Endothelial cell of umbilical vein (primary cell): ENCODE measurements at regions not wholly inside any gene's neighbourhood (a gene's known extent, or its start where the extent isn't known, plus 50 kb on each side); places are given as distances from the start of the nearest gene placed in this dataset.

Experiments
- BruUV-seq: library from RNA; stranded (reverse); fragments of 400-500 nt; replicated peaks from 2 replicates; lab custom pipeline; 2021; lab: Mats Ljungman, UMichigan
- CTCF ChIA-PET: fragments of 300-600, 350-600 bp; sonication (Branson Sonifier 250); formaldehyde crosslinking; loops from one replicate; lab custom pipeline; 2021; ENCODE audit warnings: antibody characterized with exemption, inconsistent platforms; lab: Charles Lee
- POLR2A ChIA-PET: fragments of 300-600, 350-600 bp; sonication (Branson Sonifier 250); formaldehyde crosslinking; loops from one replicate; lab custom pipeline; 2021; ENCODE audit warnings: antibody characterized with exemption, inconsistent platforms; lab: Charles Lee
- DNase-seq: peaks from one replicate; pipeline ENCODE4 v3.0.0-alpha.2; 2011; ENCODE audit warnings: low read depth, low spot score
- FAIRE-seq: peaks from 2 replicates; lab custom pipeline; 2011; peaks lifted over from hg19 to GRCh38; lab: Jason Lieb, UNC
- H2AFZ ChIP-seq: 2 replicates; pipeline ENCODE4 v1.6.0; 2012; ENCODE audit warnings: low read depth, low read length, control low read depth, inconsistent platforms
- H3K27ac ChIP-seq: 2 replicates; pipeline ENCODE4 v1.5.1; 2011; ENCODE audit warnings: low read depth, mild to moderate bottlenecking, control low read depth, low read length, moderate library complexity; ENCODE audit not compliant: insufficient read depth
- H3K27me3 ChIP-seq, 2 experiments: 2 replicates each; pipeline versions ENCODE4 v1.6.0 to v1.6.1; 2011; ENCODE audit warnings: low read length in 2 of 2, mixed read lengths in 1 of 2; ENCODE audit not compliant: control insufficient read depth in 2 of 2, insufficient read depth in 2 of 2
- H3K36me3 ChIP-seq, 2 experiments: 2 replicates in 1 of 2; 3 replicates in 1 of 2; pipeline ENCODE4 v1.5.1; 2011; ENCODE audit warnings: low read length in 2 of 2, mild to moderate bottlenecking in 1 of 2, moderate library complexity in 1 of 2; ENCODE audit not compliant: control insufficient read depth in 2 of 2, insufficient read depth in 2 of 2; ENCODE audit errors: extremely low read depth in 1 of 2
- H3K4me1 ChIP-seq: 3 replicates; pipeline ENCODE4 v1.5.1; 2011; ENCODE audit warnings: mild to moderate bottlenecking, low read length; ENCODE audit not compliant: control insufficient read depth, insufficient read depth; ENCODE audit errors: extremely low read depth
- H3K4me2 ChIP-seq: 2 replicates; pipeline ENCODE4 v1.6.1; 2011; ENCODE audit warnings: low read length, control low read depth, mixed read lengths; ENCODE audit not compliant: insufficient read depth
- H3K4me3 ChIP-seq, 3 experiments: fragments of 200-600 bp in 1 of 3; sonication (generic), shearing (Covaris generic) in 1 of 3; replicated peaks in 1 of 3; 2 replicates each; pipeline ENCODE4 v1.5.1; 2011 to 2016; ENCODE audit warnings: control low read depth in 3 of 3, low read length in 3 of 3, mild to moderate bottlenecking in 2 of 3, inconsistent platforms in 1 of 3, low read depth in 1 of 3, moderate library complexity in 1 of 3; ENCODE audit not compliant: insufficient read depth in 1 of 3
- H3K79me2 ChIP-seq: 2 replicates; pipeline ENCODE4 v1.6.0; 2012; ENCODE audit warnings: low read length, inconsistent platforms; ENCODE audit not compliant: control insufficient read depth, insufficient read depth
- H3K9ac ChIP-seq: replicated peaks from 2 replicates; pipeline ENCODE3; 2011; ENCODE audit warnings: low read length, control low read depth; ENCODE audit not compliant: insufficient read depth; ENCODE audit errors: extremely low read depth
- H3K9me1 ChIP-seq: replicated peaks from 3 replicates; pipeline ENCODE4 v1.6.0; 2011; ENCODE audit warnings: mild to moderate bottlenecking, low read length; ENCODE audit not compliant: control insufficient read depth, insufficient read depth; ENCODE audit errors: extremely low read depth
- H3K9me3 ChIP-seq: replicated peaks from 2 replicates; pipeline ENCODE4 v1.5.1; 2012; ENCODE audit warnings: low read length, inconsistent platforms; ENCODE audit not compliant: control insufficient read depth, insufficient read depth
- H4K20me1 ChIP-seq: replicated peaks from 2 replicates; pipeline ENCODE3; 2011; ENCODE audit warnings: mild to moderate bottlenecking, low read length; ENCODE audit not compliant: control insufficient read depth, insufficient read depth; ENCODE audit errors: extremely low read depth
- CTCF ChIP-seq, 2 donors: IDR thresholded peaks; 1 replicate in 1 of 2; 2 replicates in 1 of 2; pipeline ENCODE4 v1.5.1; 2011; ENCODE audit warnings: low read length in 2 of 2, mild to moderate bottlenecking in 2 of 2, moderate library complexity in 2 of 2, control low read depth in 1 of 2, inconsistent platforms in 1 of 2, low read depth in 1 of 2; ENCODE audit not compliant: insufficient read depth in 1 of 2; ENCODE audit errors: extremely low read depth in 1 of 2
- FOS ChIP-seq: IDR thresholded peaks from 2 replicates; pipeline ENCODE4 v1.6.1; 2011; ENCODE audit warnings: mild to moderate bottlenecking, low read length, moderate library complexity, borderline replicate concordance; ENCODE audit not compliant: insufficient read depth
- GATA2 ChIP-seq: IDR thresholded peaks from 2 replicates; pipeline ENCODE4 v1.7.0; 2011; ENCODE audit warnings: low read depth, mild to moderate bottlenecking, moderate library complexity, mixed read lengths, low read length; ENCODE audit not compliant: insufficient read length, insufficient read depth
- JUN ChIP-seq: IDR thresholded peaks from 2 replicates; pipeline ENCODE4 v1.6.1; 2011; ENCODE audit warnings: borderline replicate concordance, low read depth; ENCODE audit not compliant: insufficient read length, insufficient read depth
- MAX ChIP-seq: IDR thresholded peaks from 2 replicates; pipeline ENCODE4 v1.6.1; 2011; ENCODE audit not compliant: insufficient read depth, insufficient read length
- POLR2A ChIP-seq: IDR thresholded peaks from 2 replicates; pipeline ENCODE4 v1.6.1; 2012; ENCODE audit warnings: low read depth, mild to moderate bottlenecking, control low read depth, low read length
- POLR2AphosphoS5 ChIP-seq: IDR thresholded peaks from 2 replicates; pipeline ENCODE4 v1.6.1; 2012; ENCODE audit warnings: low read depth, mild to moderate bottlenecking, control low read depth, low read length, moderate library complexity; ENCODE audit not compliant: insufficient read depth
- dilution Hi-C: fragments of 300-500 bp; cut with MboI; formaldehyde crosslinking; loops from one replicate; pipeline ENCODE4 v1.15.0; 2019; ENCODE audit warnings: low sequenced_read_pairs; ENCODE audit not compliant: extremely low pct_ligation_motif_present
- intact Hi-C: fragments of 100-400 bp; cut with micrococcal nuclease; formaldehyde crosslinking; loops from one replicate; pipeline ENCODE4 v1.10.0; 2022

GRCh38 chr7:17646253-17646956 is 293.9 kb downstream of the SNX13 start:
- Histone ChIP-seq H3K4me1 (no peaks in the 10 kb centered on the region), H3K27me3 (no peaks in the 10 kb centered on the region), H3K79me2 (no peaks in the 10 kb centered on the region), H3K4me2 (no peak overlapping the region), H3K9ac (no peak overlapping the region), H3K4me3 (no peak overlapping the region), H3K9me1 (no peaks in the 10 kb centered on the region), H3K27ac (no peak overlapping the region), H3K36me3 (no peaks in the 10 kb centered on the region), H3K9me3 (no peaks in the 10 kb centered on the region), H2AFZ (no peak overlapping the region), H4K20me1 (no peaks in the 10 kb centered on the region)
- BruUV-seq = no TSS peak
- CTCF ChIA-PET = interaction anchor here (0.8 to 5.6 kb wide), 16 partner anchors 15 to 755 kb away, joined by 3 to 97 read pairs (median 4); no protein-coding TSS in a partner anchor
- peak; percentile 28 for FAIRE-seq
- peak; percentile 38 for DNase-seq
- POLR2A ChIA-PET = interaction anchor here (0.6 to 0.7 kb wide), 2 partner anchors 20 to 561 kb away, joined by 3 to 4 read pairs; no protein-coding TSS in a partner anchor
- no peak for TF ChIP-seq POLR2A
- no peak for TF ChIP-seq GATA2
- no peak for TF ChIP-seq POLR2AphosphoS5
- TF ChIP-seq MAX = no peak
- TF ChIP-seq FOS = no peak
- peak in 1 of 2 donors; percentile 17 for TF ChIP-seq CTCF (IDR thresholded peaks at IDR 0.05; ENCODE audit: extremely low read depth in 1 of 2, insufficient read depth in 1 of 2, low read depth in 1 of 2, low read length in 2 of 2)
- TF ChIP-seq JUN = no peak
- intact Hi-C loops = loop anchor here (1.0 kb wide), 2 partner anchors 344 to 664 kb away; no protein-coding TSS in a partner anchor
- dilution Hi-C loops = no loop called here
